CD14-positive monocyte (primary cell): ENCODE measurements at regions not wholly inside any gene's neighbourhood (a gene's known extent, or its start where the extent isn't known, plus 50 kb on each side); places are given as distances from the start of the nearest gene placed in this dataset.
"Not testable (repeated sequence)": the region's sequence is repeated elsewhere in the genome, so short reads cannot be mapped to it uniquely, and the experiment has no call there.

Source experiments
- DNase-seq, 3 donors: peaks; one replicate each; pipeline ENCODE4 v3.0.0-alpha.2; 2011 to 2022
- H2AFZ ChIP-seq: 2 replicates; pipeline ENCODE4 v1.6.0; 2012; ENCODE audit warnings: mild to moderate bottlenecking, low read depth, low read length, inconsistent platforms; ENCODE audit not compliant: insufficient read depth, poor library complexity, severe bottlenecking
- H3K27ac ChIP-seq, 2 donors: 1 replicate in 1 of 2; 2 replicates in 1 of 2; pipeline ENCODE4 v1.5.1; 2012 to 2013; ENCODE audit warnings: low read length in 2 of 2, control low read depth in 1 of 2, inconsistent platforms in 1 of 2, low read depth in 1 of 2, mild to moderate bottlenecking in 1 of 2
- H3K27me3 ChIP-seq, 2 donors: one replicate each; pipeline versions ENCODE4 v1.6.0 to v1.6.1; 2011 to 2013; ENCODE audit warnings: low read length in 2 of 2; ENCODE audit not compliant: control insufficient read depth in 2 of 2, insufficient read depth in 2 of 2
- H3K36me3 ChIP-seq, 2 donors: replicated peaks in 1 of 2; 1 replicate in 1 of 2; 2 replicates in 1 of 2; pipeline versions ENCODE4 v1.5.1 to v1.6.1; 2012 to 2013; ENCODE audit warnings: low read length in 2 of 2, control low read depth in 1 of 2, inconsistent platforms in 1 of 2, mild to moderate bottlenecking in 1 of 2; ENCODE audit not compliant: insufficient read depth in 2 of 2, control insufficient read depth in 1 of 2
- H3K4me1 ChIP-seq, 2 donors: 1 replicate in 1 of 2; 2 replicates in 1 of 2; pipeline versions ENCODE4 v1.5.1 to v1.6.1; 2012 to 2013; ENCODE audit warnings: low read length in 2 of 2, control low read depth in 1 of 2, inconsistent platforms in 1 of 2, mild to moderate bottlenecking in 1 of 2, moderate library complexity in 1 of 2; ENCODE audit not compliant: insufficient read depth in 2 of 2, control insufficient read depth in 1 of 2
- H3K4me2 ChIP-seq: replicated peaks from 2 replicates; pipeline ENCODE3; 2012; ENCODE audit warnings: low read length, moderate library complexity, mild to moderate bottlenecking; ENCODE audit not compliant: poor library complexity, severe bottlenecking; ENCODE audit errors: extremely low read depth
- H3K4me3 ChIP-seq, 3 experiments: fragments of 200-600 bp in 1 of 3; sonication (generic) in 1 of 3; replicated peaks in 1 of 3; 1 replicate in 2 of 3; 2 replicates in 1 of 3; pipeline ENCODE4 v1.5.1; 2011 to 2013; ENCODE audit warnings: low read length in 3 of 3, mild to moderate bottlenecking in 3 of 3, control low read depth in 2 of 3, low read depth in 2 of 3, inconsistent platforms in 1 of 3, moderate library complexity in 1 of 3
- H3K79me2 ChIP-seq: 2 replicates; pipeline ENCODE4 v1.6.0; 2012; ENCODE audit warnings: mild to moderate bottlenecking, control low read depth, inconsistent platforms, low read length, moderate library complexity; ENCODE audit not compliant: insufficient read depth
- H3K9ac ChIP-seq: 2 replicates; pipeline ENCODE4 v1.6.0; 2017; ENCODE audit warnings: low read length, mild to moderate bottlenecking; ENCODE audit not compliant: insufficient read depth, poor library complexity, severe bottlenecking
- H3K9me3 ChIP-seq, 2 donors: replicated peaks in 1 of 2; 1 replicate in 1 of 2; 2 replicates in 1 of 2; pipeline versions ENCODE4 v1.5.1 to v1.6.1; 2012 to 2013; ENCODE audit warnings: low read length in 2 of 2, control low read depth in 1 of 2; ENCODE audit not compliant: control insufficient read depth in 1 of 2, insufficient read depth in 1 of 2
- H4K20me1 ChIP-seq: 2 replicates; pipeline ENCODE4 v1.6.0; 2012; ENCODE audit warnings: mild to moderate bottlenecking, low read length, control low read depth, moderate library complexity; ENCODE audit not compliant: insufficient read depth
- H3K27ac Mint-ChIP-seq, 7 donors: one replicate each; pipeline ENCODE4 v1.8.0; 2020; ENCODE audit warnings: mild to moderate bottlenecking in 7 of 7, mixed read lengths in 7 of 7, moderate library complexity in 6 of 7, inconsistent platforms in 2 of 7
- H3K27me3 Mint-ChIP-seq, 3 donors: one replicate each; pipeline ENCODE4 v1.8.0; 2021 to 2022; ENCODE audit warnings: low read depth in 3 of 3, mild to moderate bottlenecking in 3 of 3, mixed read lengths in 3 of 3, moderate library complexity in 3 of 3, inconsistent platforms in 1 of 3
- H3K36me3 Mint-ChIP-seq, 2 donors: one replicate each; pipeline ENCODE4 v1.8.0; 2020; ENCODE audit warnings: mixed read lengths in 2 of 2, inconsistent platforms in 1 of 2, mild to moderate bottlenecking in 1 of 2
- H3K4me1 Mint-ChIP-seq: one replicate; pipeline ENCODE4 v1.8.0; 2020; ENCODE audit warnings: mild to moderate bottlenecking, mixed read lengths
- H3K4me3 Mint-ChIP-seq, 2 donors: one replicate each; pipeline ENCODE4 v1.8.0; 2020; ENCODE audit warnings: mild to moderate bottlenecking in 2 of 2, mixed read lengths in 2 of 2, moderate library complexity in 1 of 2
- H3K9me3 Mint-ChIP-seq, 7 donors: one replicate each; pipeline ENCODE4 v1.8.0; 2020 to 2022; ENCODE audit warnings: mixed read lengths in 7 of 7, mild to moderate bottlenecking in 6 of 7, moderate library complexity in 6 of 7, inconsistent platforms in 2 of 7
- WGBS: methylation state at CpG from one replicate; pipeline ENCODE4 v1.1.5; 2013; ENCODE audit warnings: missing lambda C conversion rate; ENCODE audit not compliant: insufficient coverage; 5-methylcytosine and 5-hydroxymethylcytosine counted together
- intact Hi-C, 2 donors: fragments of 100-400 bp; cut with micrococcal nuclease; formaldehyde crosslinking; loops; one replicate each; pipeline versions ENCODE4 v1.15.0 to v1.15.1; 2023
- TF ChIP-seq, protein P1 (sequence below): fragments of 200-600 bp; IDR thresholded peaks from one replicate; pipeline ENCODE4 v1.8.0; 2022; ENCODE audit warnings: antibody characterized with exemption, mild to moderate bottlenecking

DNA sequence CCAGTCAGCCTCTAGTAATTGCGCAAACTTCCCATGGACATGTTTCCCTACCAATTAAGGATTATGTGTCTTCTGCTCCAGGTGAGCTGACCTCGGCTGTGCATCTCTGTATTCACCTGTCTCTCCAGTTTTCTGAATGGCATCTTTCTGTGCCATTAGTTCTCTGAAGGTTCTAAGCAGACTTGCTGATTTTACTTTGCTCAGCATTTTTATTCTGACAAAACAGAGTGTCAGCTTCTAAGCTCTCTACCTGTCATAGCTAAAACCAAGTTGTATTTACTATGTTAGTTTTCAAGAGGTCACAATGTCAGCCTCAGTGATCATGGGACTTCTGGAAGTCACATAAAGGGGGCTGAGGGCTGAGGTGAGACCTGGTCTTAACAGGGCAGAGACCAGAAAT lies 116.0 kb upstream of the HSFY2 start:
- H3K9ac ChIP-seq = no peak overlapping the region
- no peak for DNase-seq
- no peaks in the 10 kb centered on the region for H3K4me1 ChIP-seq
- H3K36me3 ChIP-seq = no peaks in the 10 kb centered on the region
- peaks cover 0 to 8% of the 10 kb centered on the region in 2 donors for H3K9me3 ChIP-seq
- no CpG with 5 or more reads among the region's 2 CpGs for WGBS
- no peaks in the 10 kb centered on the region for H3K4me1 Mint-ChIP-seq
- H3K27me3 ChIP-seq = no peaks in the 10 kb centered on the region
- H2AFZ ChIP-seq = no peak overlapping the region
- H3K4me3 Mint-ChIP-seq = no peak overlapping the region
- H3K4me2 ChIP-seq = no peak overlapping the region
- intact Hi-C loops = no loop called here
- no peaks in the 10 kb centered on the region for H3K27me3 Mint-ChIP-seq
- H3K4me3 ChIP-seq = no peak overlapping the region
- H3K27ac Mint-ChIP-seq = no peak overlapping the region
- H3K27ac ChIP-seq = no peak overlapping the region
- H3K36me3 Mint-ChIP-seq = no peaks in the 10 kb centered on the region
- no peaks in the 10 kb centered on the region for H3K79me2 ChIP-seq
- TF ChIP-seq, protein P1, sequence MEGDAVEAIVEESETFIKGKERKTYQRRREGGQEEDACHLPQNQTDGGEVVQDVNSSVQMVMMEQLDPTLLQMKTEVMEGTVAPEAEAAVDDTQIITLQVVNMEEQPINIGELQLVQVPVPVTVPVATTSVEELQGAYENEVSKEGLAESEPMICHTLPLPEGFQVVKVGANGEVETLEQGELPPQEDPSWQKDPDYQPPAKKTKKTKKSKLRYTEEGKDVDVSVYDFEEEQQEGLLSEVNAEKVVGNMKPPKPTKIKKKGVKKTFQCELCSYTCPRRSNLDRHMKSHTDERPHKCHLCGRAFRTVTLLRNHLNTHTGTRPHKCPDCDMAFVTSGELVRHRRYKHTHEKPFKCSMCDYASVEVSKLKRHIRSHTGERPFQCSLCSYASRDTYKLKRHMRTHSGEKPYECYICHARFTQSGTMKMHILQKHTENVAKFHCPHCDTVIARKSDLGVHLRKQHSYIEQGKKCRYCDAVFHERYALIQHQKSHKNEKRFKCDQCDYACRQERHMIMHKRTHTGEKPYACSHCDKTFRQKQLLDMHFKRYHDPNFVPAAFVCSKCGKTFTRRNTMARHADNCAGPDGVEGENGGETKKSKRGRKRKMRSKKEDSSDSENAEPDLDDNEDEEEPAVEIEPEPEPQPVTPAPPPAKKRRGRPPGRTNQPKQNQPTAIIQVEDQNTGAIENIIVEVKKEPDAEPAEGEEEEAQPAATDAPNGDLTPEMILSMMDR = no peak
- no peaks in the 10 kb centered on the region for H4K20me1 ChIP-seq
- H3K9me3 Mint-ChIP-seq = peaks cover 0 to 10% (median 0%) of the 10 kb centered on the region in 7 donors

DNA sequence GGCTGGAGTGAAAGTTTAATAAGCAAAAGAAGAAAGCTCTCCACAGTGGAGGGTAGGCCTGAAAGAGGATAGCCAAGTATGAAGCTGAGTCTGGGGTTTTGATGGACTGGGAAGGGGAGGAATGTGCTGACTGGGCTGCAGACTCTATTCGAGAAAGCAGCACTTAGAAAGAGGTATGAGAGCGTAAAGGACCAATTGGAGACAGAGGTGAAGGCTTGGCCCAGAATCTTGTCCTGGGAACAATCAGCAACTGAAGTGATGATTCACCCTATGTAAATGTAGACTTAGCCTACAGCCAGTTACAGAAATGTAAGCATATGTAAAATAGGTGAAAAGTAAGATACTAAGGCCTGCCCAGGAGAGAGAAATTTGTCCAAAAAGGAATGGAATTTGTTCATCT lies 111.2 kb upstream of the HSFY2 start:
- WGBS = no CpG with 5 or more reads among the region's 2 CpGs
- intact Hi-C loops = no loop called here

DNA sequence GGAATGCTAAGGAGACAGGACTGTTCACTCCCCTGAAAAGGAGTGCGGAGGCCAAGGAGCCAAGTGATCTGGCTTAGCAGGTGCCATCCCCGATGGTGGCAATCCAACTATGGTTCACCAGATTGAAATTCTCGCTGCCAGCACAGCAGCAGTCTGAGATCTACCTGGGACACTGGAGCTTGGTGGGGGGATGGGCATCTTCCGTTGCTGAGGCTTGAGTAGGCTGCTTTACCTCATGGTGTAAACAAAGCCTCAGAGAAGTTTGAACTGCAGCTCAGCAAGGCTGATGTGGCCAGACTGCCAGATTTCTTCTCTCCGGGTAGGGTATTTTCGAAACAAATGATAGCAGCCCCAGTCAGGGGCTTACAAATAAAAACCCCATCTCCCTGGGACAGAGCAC lies 95.6 kb upstream of the HSFY2 start:
- H3K27ac Mint-ChIP-seq, H3K27ac ChIP-seq, H3K9ac ChIP-seq, H2AFZ ChIP-seq, H3K9me3 ChIP-seq, H3K4me1 ChIP-seq, intact Hi-C loops, H3K4me3 ChIP-seq, DNase-seq, H3K27me3 ChIP-seq, H3K36me3 ChIP-seq, H3K27me3 Mint-ChIP-seq, H3K79me2 ChIP-seq, H4K20me1 ChIP-seq, H3K9me3 Mint-ChIP-seq, H3K4me1 Mint-ChIP-seq, H3K36me3 Mint-ChIP-seq, H3K4me3 Mint-ChIP-seq, H3K4me2 ChIP-seq: not testable (repeated sequence)
- no CpG with 5 or more reads among the region's 6 CpGs for WGBS

More for the DNA sequence above, 111.2 kb upstream of the HSFY2 start:
- no peak overlapping the region for H3K4me3 Mint-ChIP-seq
- no peaks in the 10 kb centered on the region for H3K27me3 Mint-ChIP-seq
- Histone ChIP-seq H3K9me3 (peaks cover 0 to 8% of the 10 kb centered on the region in 2 donors), H3K36me3 (no peaks in the 10 kb centered on the region), H3K79me2 (no peaks in the 10 kb centered on the region), H3K27ac (no peak overlapping the region), H3K27me3 (no peaks in the 10 kb centered on the region), H3K9ac (no peak overlapping the region), H2AFZ (no peak overlapping the region), H3K4me1 (no peaks in the 10 kb centered on the region), H3K4me3 (no peak overlapping the region), H4K20me1 (no peaks in the 10 kb centered on the region), H3K4me2 (no peak overlapping the region)
- no peaks in the 10 kb centered on the region for H3K4me1 Mint-ChIP-seq
- H3K27ac Mint-ChIP-seq = no peak overlapping the region
- peaks cover 0 to 2% of the 10 kb centered on the region in 2 donors for H3K36me3 Mint-ChIP-seq
- H3K9me3 Mint-ChIP-seq = peaks cover 0 to 10% (median 0%) of the 10 kb centered on the region in 7 donors
- DNase-seq = no peak
- TF ChIP-seq, protein P1 = no peak
